ENCODE measurements at regions not wholly inside any gene's neighbourhood (a gene's known extent, or its start where the extent isn't known, plus 50 kb on each side); places are given as distances from the start of the nearest gene placed in this dataset.

DNA sequence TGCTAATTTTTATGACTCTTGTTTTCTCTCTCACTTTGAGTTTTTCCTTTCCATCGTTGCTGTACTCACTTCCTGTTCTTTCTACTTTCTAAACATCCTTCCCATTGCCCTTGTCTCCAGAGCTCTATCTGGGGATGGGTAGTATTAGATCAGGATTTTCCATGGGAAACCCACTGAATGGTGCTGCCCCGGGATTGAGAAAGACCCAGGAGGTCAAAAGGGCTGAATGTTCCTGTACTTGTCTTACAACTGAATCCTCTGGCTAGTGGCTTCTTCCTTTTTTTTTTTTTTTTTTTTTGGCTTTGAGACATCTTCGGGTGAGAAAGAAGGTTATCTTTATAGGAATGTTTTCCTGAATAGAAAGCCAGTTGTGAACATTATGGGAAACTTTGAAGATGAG lies 364.8 kb upstream of the SLC14A2 start:
- no peak overlapping the region for H2BK15ac ChIP-seq (ENCODE audit: low read length)
- no peak overlapping the region for H3K4ac ChIP-seq (ENCODE audit: low read length)
- no peaks in the 10 kb centered on the region for H3K36me3 ChIP-seq (replicated peaks in 1 of 2; ENCODE audit: control insufficient read depth in 2 of 2, insufficient read depth in 2 of 2, low read length in 2 of 2)
- H4K8ac ChIP-seq (ENCODE audit: low read depth, low read length), result no peak overlapping the region
- no peak overlapping the region for H3K23ac ChIP-seq (ENCODE audit: low read depth, low read length, poor library complexity)
- H2BK120ac ChIP-seq (ENCODE audit: low read depth, low read length), result no peak overlapping the region
- no peak overlapping the region for H3K4me2 ChIP-seq (ENCODE audit: insufficient read depth, low read length, poor library complexity, severe bottlenecking)
- no peak overlapping the region for H3K9ac ChIP-seq (ENCODE audit: low read depth, low read length, poor library complexity)
- WGBS, 2 donors (ENCODE audit: extremely low coverage in 2 of 2, insufficient read length in 2 of 2, insufficient replicate concordance in 1 of 2), result no CpG with 5 or more reads among the region's 3 CpGs
- no peak for DNase-seq (ENCODE audit: low spot score)
- no peaks in the 10 kb centered on the region for H3K9me3 ChIP-seq (replicated peaks in 1 of 2; ENCODE audit: control insufficient read depth in 2 of 2, insufficient read depth in 1 of 2, low read depth in 1 of 2, low read length in 2 of 2)
- H3K4me3 ChIP-seq (ENCODE audit: low read length in 2 of 2), result no peak overlapping the region
- no peaks in the 10 kb centered on the region for H3K27me3 ChIP-seq (ENCODE audit: control insufficient read depth in 3 of 3, insufficient read depth in 3 of 3, low read depth in 1 of 3, low read length in 3 of 3)
- H3K4me1 ChIP-seq (ENCODE audit: control insufficient read depth in 2 of 2, insufficient read depth in 1 of 2, low read depth in 1 of 2, low read length in 2 of 2), result peaks cover 3 to 9% of the 10 kb centered on the region in 2 donors
- H3K18ac ChIP-seq (ENCODE audit: low read length), result no peak overlapping the region
- no peak overlapping the region for H2BK12ac ChIP-seq (ENCODE audit: low read length)
- H3K14ac ChIP-seq (ENCODE audit: low read length), result no peak overlapping the region
- H2AK5ac ChIP-seq (ENCODE audit: low read depth, low read length), result no peak overlapping the region
- no peak overlapping the region for H4K91ac ChIP-seq (ENCODE audit: low read depth, low read length, poor library complexity)
- H3K79me1 ChIP-seq (ENCODE audit: low read depth, low read length), result no peaks in the 10 kb centered on the region
- no peak overlapping the region for H2BK5ac ChIP-seq (ENCODE audit: low read length)
- H3K27ac ChIP-seq (replicated peaks; ENCODE audit: low read length), result no peak overlapping the region
- no peak overlapping the region for H2AFZ ChIP-seq (ENCODE audit: low read length)

DNA sequence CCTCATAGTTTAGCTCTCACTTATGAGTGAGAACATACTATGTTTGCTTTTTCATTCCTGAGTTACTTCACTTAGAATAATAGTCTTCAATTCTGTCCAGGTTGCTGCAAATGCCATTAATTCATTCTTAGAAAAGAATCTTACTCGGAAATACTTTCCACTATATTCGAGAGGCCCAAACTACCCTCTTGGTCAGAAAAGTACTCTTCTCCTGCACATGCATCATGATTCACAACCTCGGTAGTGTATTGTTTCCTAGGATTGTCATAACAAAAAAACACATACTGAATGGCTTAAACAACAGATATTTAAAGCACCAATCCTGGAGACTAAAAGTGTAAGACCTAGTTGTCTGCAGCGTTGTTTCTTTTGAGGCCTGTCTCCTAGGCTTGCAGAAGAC lies 364.0 kb upstream of the SLC14A2 start:
- H3K4me2 ChIP-seq (ENCODE audit: insufficient read depth, low read length, poor library complexity, severe bottlenecking), result no peak overlapping the region
- no peak overlapping the region for H3K23ac ChIP-seq (ENCODE audit: low read depth, low read length, poor library complexity)
- H3K4me1 ChIP-seq (ENCODE audit: control insufficient read depth in 2 of 2, insufficient read depth in 1 of 2, low read depth in 1 of 2, low read length in 2 of 2), result peaks cover 3 to 9% of the 10 kb centered on the region in 2 donors
- H3K9me3 ChIP-seq (replicated peaks in 1 of 2; ENCODE audit: control insufficient read depth in 2 of 2, insufficient read depth in 1 of 2, low read depth in 1 of 2, low read length in 2 of 2), result no peaks in the 10 kb centered on the region
- H2AK5ac ChIP-seq (ENCODE audit: low read depth, low read length), result no peak overlapping the region
- no peak overlapping the region for H3K9ac ChIP-seq (ENCODE audit: low read depth, low read length, poor library complexity)
- DNase-seq (ENCODE audit: low spot score), result no peak
- H4K91ac ChIP-seq (ENCODE audit: low read depth, low read length, poor library complexity), result no peak overlapping the region
- no peak overlapping the region for H3K18ac ChIP-seq (ENCODE audit: low read length)
- no peak overlapping the region for H2BK120ac ChIP-seq (ENCODE audit: low read depth, low read length)
- H3K4ac ChIP-seq (ENCODE audit: low read length), result no peak overlapping the region
- no peak overlapping the region for H4K8ac ChIP-seq (ENCODE audit: low read depth, low read length)
- no peaks in the 10 kb centered on the region for H3K27me3 ChIP-seq (ENCODE audit: control insufficient read depth in 3 of 3, insufficient read depth in 3 of 3, low read depth in 1 of 3, low read length in 3 of 3)
- no peak overlapping the region for H3K27ac ChIP-seq (replicated peaks; ENCODE audit: low read length)
- no peak overlapping the region for H2BK15ac ChIP-seq (ENCODE audit: low read length)
- no peak overlapping the region for H3K14ac ChIP-seq (ENCODE audit: low read length)
- H2BK12ac ChIP-seq (ENCODE audit: low read length), result no peak overlapping the region
- no peak overlapping the region for H3K4me3 ChIP-seq (ENCODE audit: low read length in 2 of 2)
- no peak overlapping the region for H2BK5ac ChIP-seq (ENCODE audit: low read length)
- WGBS, 2 donors (ENCODE audit: extremely low coverage in 2 of 2, insufficient read length in 2 of 2, insufficient replicate concordance in 1 of 2), result no CpG with 5 or more reads among the region's 4 CpGs
- no peak overlapping the region for H2AFZ ChIP-seq (ENCODE audit: low read length)
- no peaks in the 10 kb centered on the region for H3K79me1 ChIP-seq (ENCODE audit: low read depth, low read length)
- no peaks in the 10 kb centered on the region for H3K36me3 ChIP-seq (replicated peaks in 1 of 2; ENCODE audit: control insufficient read depth in 2 of 2, insufficient read depth in 2 of 2, low read length in 2 of 2)

DNA sequence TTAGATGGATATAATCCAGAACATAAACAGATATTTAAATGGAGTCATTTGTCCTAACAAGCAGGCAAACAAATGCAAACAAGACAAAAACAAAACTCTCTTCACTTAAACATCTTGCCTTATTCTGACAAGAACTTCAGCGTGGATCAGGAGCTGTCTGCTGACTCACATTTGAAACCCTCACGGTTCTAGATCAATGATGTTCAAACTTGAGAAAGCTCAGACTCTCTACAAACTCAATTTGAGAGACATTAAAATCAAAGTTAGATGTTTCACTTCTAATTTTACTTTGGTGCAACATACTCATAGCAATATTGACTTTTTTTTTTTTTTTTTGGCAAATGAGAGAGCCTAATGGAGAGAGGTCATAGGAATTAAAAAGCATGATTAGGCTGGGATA lies 362.8 kb upstream of the SLC14A2 start:
- no peak overlapping the region for H2BK120ac ChIP-seq (ENCODE audit: low read depth, low read length)

DNA sequence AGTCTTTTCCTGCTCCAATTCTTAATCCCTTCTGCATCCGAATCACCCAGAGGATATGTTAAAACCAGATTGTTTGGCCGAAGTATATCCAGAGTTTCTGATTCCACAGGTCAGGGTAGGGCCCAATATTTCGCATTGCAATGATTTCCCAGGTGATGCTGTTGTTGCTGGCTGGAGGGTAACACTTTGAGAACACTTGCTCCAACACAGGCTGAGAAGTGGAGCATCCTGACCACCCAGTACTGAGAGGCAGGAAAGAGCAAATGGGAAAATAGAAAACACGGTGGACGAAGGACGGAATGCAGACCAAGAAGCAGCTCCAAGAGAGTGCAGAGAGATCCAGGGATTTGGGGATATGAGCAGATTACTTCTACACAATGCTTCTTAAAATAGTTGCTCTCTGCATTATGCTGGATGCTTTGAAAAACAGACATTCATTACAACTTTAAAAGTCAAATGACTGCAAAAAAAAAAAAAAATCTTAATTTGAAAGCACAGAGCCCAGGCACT lies 362.2 kb upstream of the SLC14A2 start:
- Histone ChIP-seq H3K14ac (ENCODE audit: low read length) (no peak overlapping the region), H3K27ac (replicated peaks; ENCODE audit: low read length) (no peak overlapping the region), H3K36me3 (replicated peaks in 1 of 2; ENCODE audit: control insufficient read depth in 2 of 2, insufficient read depth in 2 of 2, low read length in 2 of 2) (no peaks in the 10 kb centered on the region), H3K18ac (ENCODE audit: low read length) (no peak overlapping the region), H3K4me1 (ENCODE audit: control insufficient read depth in 2 of 2, insufficient read depth in 1 of 2, low read depth in 1 of 2, low read length in 2 of 2) (peaks cover 3 to 9% of the 10 kb centered on the region in 2 donors), H3K79me1 (ENCODE audit: low read depth, low read length) (no peaks in the 10 kb centered on the region), H3K9me3 (replicated peaks in 1 of 2; ENCODE audit: control insufficient read depth in 2 of 2, insufficient read depth in 1 of 2, low read depth in 1 of 2, low read length in 2 of 2) (no peaks in the 10 kb centered on the region), H3K4me2 (ENCODE audit: insufficient read depth, low read length, poor library complexity, severe bottlenecking) (no peak overlapping the region), H2BK12ac (ENCODE audit: low read length) (no peak overlapping the region), H2AK5ac (ENCODE audit: low read depth, low read length) (no peak overlapping the region), H3K4me3 (ENCODE audit: low read length in 2 of 2) (no peak overlapping the region), H3K4ac (ENCODE audit: low read length) (no peak overlapping the region), H3K23ac (ENCODE audit: low read depth, low read length, poor library complexity) (no peak overlapping the region), H2AFZ (ENCODE audit: low read length) (no peak overlapping the region), H3K9ac (ENCODE audit: low read depth, low read length, poor library complexity) (no peak overlapping the region), H2BK15ac (ENCODE audit: low read length) (no peak overlapping the region), H4K8ac (ENCODE audit: low read depth, low read length) (no peak overlapping the region), H4K91ac (ENCODE audit: low read depth, low read length, poor library complexity) (no peak overlapping the region), H2BK5ac (ENCODE audit: low read length) (no peak overlapping the region), H2BK120ac (ENCODE audit: low read depth, low read length) (no peak overlapping the region), H3K27me3 (ENCODE audit: control insufficient read depth in 3 of 3, insufficient read depth in 3 of 3, low read depth in 1 of 3, low read length in 3 of 3) (no peaks in the 10 kb centered on the region)
- WGBS, 2 donors (ENCODE audit: extremely low coverage in 2 of 2, insufficient read length in 2 of 2, insufficient replicate concordance in 1 of 2), result no CpG with 5 or more reads among the region's 6 CpGs
- DNase-seq (ENCODE audit: low spot score), result no peak

More for the DNA sequence above, 362.8 kb upstream of the SLC14A2 start:
- no peaks in the 10 kb centered on the region for H3K9me3 ChIP-seq (replicated peaks in 1 of 2; ENCODE audit: control insufficient read depth in 2 of 2, insufficient read depth in 1 of 2, low read depth in 1 of 2, low read length in 2 of 2)
- H3K79me1 ChIP-seq (ENCODE audit: low read depth, low read length), result no peaks in the 10 kb centered on the region
- no CpG with 5 or more reads among the region's 2 CpGs for WGBS, 2 donors (ENCODE audit: extremely low coverage in 2 of 2, insufficient read length in 2 of 2, insufficient replicate concordance in 1 of 2)
- H4K8ac ChIP-seq (ENCODE audit: low read depth, low read length), result no peak overlapping the region
- no peaks in the 10 kb centered on the region for H3K36me3 ChIP-seq (replicated peaks in 1 of 2; ENCODE audit: control insufficient read depth in 2 of 2, insufficient read depth in 2 of 2, low read length in 2 of 2)
- H2BK12ac ChIP-seq (ENCODE audit: low read length), result no peak overlapping the region
- no peak overlapping the region for H3K14ac ChIP-seq (ENCODE audit: low read length)
- H2AFZ ChIP-seq (ENCODE audit: low read length), result no peak overlapping the region
- no peaks in the 10 kb centered on the region for H3K27me3 ChIP-seq (ENCODE audit: control insufficient read depth in 3 of 3, insufficient read depth in 3 of 3, low read depth in 1 of 3, low read length in 3 of 3)
- H2BK15ac ChIP-seq (ENCODE audit: low read length), result no peak overlapping the region
- no peak overlapping the region for H3K4me2 ChIP-seq (ENCODE audit: insufficient read depth, low read length, poor library complexity, severe bottlenecking)
- no peak overlapping the region for H3K23ac ChIP-seq (ENCODE audit: low read depth, low read length, poor library complexity)
- peaks cover 3 to 9% of the 10 kb centered on the region in 2 donors for H3K4me1 ChIP-seq (ENCODE audit: control insufficient read depth in 2 of 2, insufficient read depth in 1 of 2, low read depth in 1 of 2, low read length in 2 of 2)
- no peak overlapping the region for H3K4ac ChIP-seq (ENCODE audit: low read length)
- no peak overlapping the region for H3K9ac ChIP-seq (ENCODE audit: low read depth, low read length, poor library complexity)
- DNase-seq (ENCODE audit: low spot score), result no peak
- no peak overlapping the region for H3K18ac ChIP-seq (ENCODE audit: low read length)
- H2BK5ac ChIP-seq (ENCODE audit: low read length), result no peak overlapping the region
- no peak overlapping the region for H2AK5ac ChIP-seq (ENCODE audit: low read depth, low read length)
- H3K4me3 ChIP-seq (ENCODE audit: low read length in 2 of 2), result no peak overlapping the region
- H3K27ac ChIP-seq (replicated peaks; ENCODE audit: low read length), result no peak overlapping the region
- no peak overlapping the region for H4K91ac ChIP-seq (ENCODE audit: low read depth, low read length, poor library complexity)
